SK-N-SH treated with all-trans-retinoic acid at 6 μM for 48 hours (cell line): ENCODE measurements at regions not wholly inside any gene's neighbourhood (a gene's known extent, or its start where the extent isn't known, plus 50 kb on each side); places are given as distances from the start of the nearest gene placed in this dataset.

Experiments
- ATAC-seq: fragments of 200-7000 bp; cut with Tn5 transposase; 3 replicates; pipeline ENCODE4 v1.9.1; 2020; ENCODE audit warnings: mild to moderate bottlenecking, moderate library complexity
- ARNTL ChIP-seq: fragments of 450-650 bp; formaldehyde crosslinking; IDR thresholded peaks from 2 replicates; pipeline ENCODE4 v1.5.0; 2020; ENCODE audit warnings: low read depth, mild to moderate bottlenecking, moderate library complexity, borderline replicate concordance
- BACH2 ChIP-seq: fragments of 250-450 bp; sonication (Bioruptor Pico); IDR thresholded peaks from 2 replicates; pipeline ENCODE4 v1.9.0; 2021; ENCODE audit warnings: mild to moderate bottlenecking, borderline replicate concordance
- CSDC2 ChIP-seq: fragments of 250-450 bp; sonication (Bioruptor Pico); IDR thresholded peaks from 2 replicates; pipeline ENCODE4 v1.5.0; 2020; ENCODE audit warnings: mild to moderate bottlenecking, moderate library complexity
- CSRNP3 ChIP-seq: fragments of 250-450 bp; sonication (Bioruptor Pico); IDR thresholded peaks from 2 replicates; pipeline ENCODE4 v1.5.1; 2021; ENCODE audit warnings: mild to moderate bottlenecking, moderate library complexity
- ESRRG ChIP-seq: fragments of 250-450 bp; sonication (Bioruptor Pico); IDR thresholded peaks from 2 replicates; pipeline ENCODE4 v1.6.1; 2021; ENCODE audit warnings: mild to moderate bottlenecking
- GLIS3 ChIP-seq: fragments of 250-450 bp; sonication (Bioruptor Pico); IDR thresholded peaks from 2 replicates; pipeline ENCODE4 v1.5.0; 2020; ENCODE audit warnings: mild to moderate bottlenecking, moderate library complexity
- ISL1 ChIP-seq: fragments of 250-450 bp; sonication (Bioruptor Pico); IDR thresholded peaks from 2 replicates; pipeline ENCODE4 v2.1.2; 2022; ENCODE audit warnings: mild to moderate bottlenecking, moderate library complexity
- OSR1 ChIP-seq: fragments of 250-450 bp; sonication (Bioruptor Pico); IDR thresholded peaks from 2 replicates; pipeline ENCODE4 v1.8.0; 2022; ENCODE audit warnings: moderate library complexity, mild to moderate bottlenecking, inconsistent platforms
- PATZ1 ChIP-seq: fragments of 250-450 bp; sonication (Bioruptor Pico); IDR thresholded peaks from 2 replicates; pipeline ENCODE4 v1.8.0; 2020; ENCODE audit warnings: mild to moderate bottlenecking, moderate library complexity, borderline replicate concordance
- POU6F1 ChIP-seq: fragments of 250-450 bp; sonication (Bioruptor Pico); IDR thresholded peaks from 2 replicates; pipeline ENCODE4 v1.8.0; 2021; ENCODE audit warnings: low read depth, mild to moderate bottlenecking, moderate library complexity, borderline replicate concordance
- PPARA ChIP-seq: fragments of 250-450 bp; sonication (Bioruptor Pico); IDR thresholded peaks from 2 replicates; pipeline ENCODE4 v1.5.0; 2020; ENCODE audit warnings: mild to moderate bottlenecking, borderline replicate concordance
- RARB ChIP-seq: fragments of 250-450 bp; sonication (Bioruptor Pico); IDR thresholded peaks from 2 replicates; pipeline ENCODE4 v1.8.0; 2021; ENCODE audit warnings: mild to moderate bottlenecking, moderate library complexity
- SNAI2 ChIP-seq: fragments of 250-450 bp; sonication (Bioruptor Pico); IDR thresholded peaks from 2 replicates; pipeline ENCODE4 v1.5.0; 2020; ENCODE audit warnings: mild to moderate bottlenecking, moderate library complexity
- TOX ChIP-seq: fragments of 250-450 bp; sonication (Bioruptor Pico); IDR thresholded peaks from 2 replicates; pipeline ENCODE4 v1.8.0; 2021; ENCODE audit warnings: mild to moderate bottlenecking, moderate library complexity, borderline replicate concordance
- ZC3H10 ChIP-seq: fragments of 250-450 bp; sonication (Bioruptor Pico); IDR thresholded peaks from 2 replicates; pipeline ENCODE4 v1.5.1; 2021; ENCODE audit warnings: mild to moderate bottlenecking, moderate library complexity
- ZFP3 ChIP-seq: fragments of 250-450 bp; sonication (Bioruptor Pico); IDR thresholded peaks from 2 replicates; pipeline ENCODE4 v1.5.0; 2020; ENCODE audit warnings: mild to moderate bottlenecking, moderate library complexity
- ZFP30 ChIP-seq: fragments of 450-650 bp; formaldehyde crosslinking; IDR thresholded peaks from 2 replicates; pipeline ENCODE4 v1.5.0; 2022; ENCODE audit warnings: mild to moderate bottlenecking, moderate library complexity
- ZNF565 ChIP-seq: fragments of 450-650 bp; formaldehyde crosslinking; conservative IDR thresholded peaks from 2 replicates; pipeline ENCODE4 v1.5.0; 2020; ENCODE audit warnings: low read depth, mild to moderate bottlenecking, moderate library complexity
- ZNF70 ChIP-seq: fragments of 450-650 bp; formaldehyde crosslinking; IDR thresholded peaks from 2 replicates; pipeline ENCODE4 v1.5.0; 2020; ENCODE audit warnings: mild to moderate bottlenecking, moderate library complexity
- ZNF8 ChIP-seq: fragments of 450-650 bp; formaldehyde crosslinking; IDR thresholded peaks from 2 replicates; pipeline ENCODE4 v1.5.0; 2020; ENCODE audit warnings: mild to moderate bottlenecking, moderate library complexity
- TF ChIP-seq, protein P1 (sequence below): fragments of 250-450 bp; sonication (Bioruptor Pico); IDR thresholded peaks from 2 replicates; pipeline ENCODE4 v1.5.1; 2020; ENCODE audit warnings: low read depth, mild to moderate bottlenecking, moderate library complexity
- TF ChIP-seq, protein P2 (sequence below): fragments of 250-450 bp; sonication (Bioruptor Pico); IDR thresholded peaks from 2 replicates; pipeline ENCODE4 v1.5.0; 2020; ENCODE audit warnings: mild to moderate bottlenecking, moderate library complexity

GRCh38 chr10:29069941-29070340, 218.9 kb upstream of the LYZL1 start:
- ATAC-seq, result no peak
- TF ChIP-seq POU6F1 (CRISPR knock-in tag) (no peak), PPARA (CRISPR knock-in tag) (no peak), OSR1 (CRISPR knock-in tag) (no peak), ZNF8 (no peak), ESRRG (CRISPR knock-in tag) (no peak), RARB (CRISPR knock-in tag) (no peak), TOX (CRISPR knock-in tag) (no peak), GLIS3 (CRISPR knock-in tag) (no peak), ISL1 (CRISPR knock-in tag) (no peak)
- TF ChIP-seq, protein P1, sequence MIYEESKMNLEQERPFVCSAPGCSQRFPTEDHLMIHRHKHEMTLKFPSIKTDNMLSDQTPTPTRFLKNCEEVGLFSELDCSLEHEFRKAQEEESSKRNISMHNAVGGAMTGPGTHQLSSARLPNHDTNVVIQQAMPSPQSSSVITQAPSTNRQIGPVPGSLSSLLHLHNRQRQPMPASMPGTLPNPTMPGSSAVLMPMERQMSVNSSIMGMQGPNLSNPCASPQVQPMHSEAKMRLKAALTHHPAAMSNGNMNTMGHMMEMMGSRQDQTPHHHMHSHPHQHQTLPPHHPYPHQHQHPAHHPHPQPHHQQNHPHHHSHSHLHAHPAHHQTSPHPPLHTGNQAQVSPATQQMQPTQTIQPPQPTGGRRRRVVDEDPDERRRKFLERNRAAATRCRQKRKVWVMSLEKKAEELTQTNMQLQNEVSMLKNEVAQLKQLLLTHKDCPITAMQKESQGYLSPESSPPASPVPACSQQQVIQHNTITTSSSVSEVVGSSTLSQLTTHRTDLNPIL (CRISPR knock-in tag), result no peak

- ATAC-seq, result no peak
- no peak for TF ChIP-seq PPARA (CRISPR knock-in tag)
- TF ChIP-seq ZFP30, result no peak
- TF ChIP-seq PATZ1 (CRISPR knock-in tag), result no peak
- TF ChIP-seq ZFP3 (CRISPR knock-in tag), result no peak
- TF ChIP-seq ISL1 (CRISPR knock-in tag), result peak; percentile 48; the same call in 1 of the 2 replicates
- no peak for TF ChIP-seq ARNTL (CRISPR knock-in tag)
Measured at GRCh38 chr10:29078919-29079318, 210.0 kb upstream of the LYZL1 start.

GRCh38 chr10:29081231-29081630, 207.6 kb upstream of the LYZL1 start:
- TF ChIP-seq, protein P2, sequence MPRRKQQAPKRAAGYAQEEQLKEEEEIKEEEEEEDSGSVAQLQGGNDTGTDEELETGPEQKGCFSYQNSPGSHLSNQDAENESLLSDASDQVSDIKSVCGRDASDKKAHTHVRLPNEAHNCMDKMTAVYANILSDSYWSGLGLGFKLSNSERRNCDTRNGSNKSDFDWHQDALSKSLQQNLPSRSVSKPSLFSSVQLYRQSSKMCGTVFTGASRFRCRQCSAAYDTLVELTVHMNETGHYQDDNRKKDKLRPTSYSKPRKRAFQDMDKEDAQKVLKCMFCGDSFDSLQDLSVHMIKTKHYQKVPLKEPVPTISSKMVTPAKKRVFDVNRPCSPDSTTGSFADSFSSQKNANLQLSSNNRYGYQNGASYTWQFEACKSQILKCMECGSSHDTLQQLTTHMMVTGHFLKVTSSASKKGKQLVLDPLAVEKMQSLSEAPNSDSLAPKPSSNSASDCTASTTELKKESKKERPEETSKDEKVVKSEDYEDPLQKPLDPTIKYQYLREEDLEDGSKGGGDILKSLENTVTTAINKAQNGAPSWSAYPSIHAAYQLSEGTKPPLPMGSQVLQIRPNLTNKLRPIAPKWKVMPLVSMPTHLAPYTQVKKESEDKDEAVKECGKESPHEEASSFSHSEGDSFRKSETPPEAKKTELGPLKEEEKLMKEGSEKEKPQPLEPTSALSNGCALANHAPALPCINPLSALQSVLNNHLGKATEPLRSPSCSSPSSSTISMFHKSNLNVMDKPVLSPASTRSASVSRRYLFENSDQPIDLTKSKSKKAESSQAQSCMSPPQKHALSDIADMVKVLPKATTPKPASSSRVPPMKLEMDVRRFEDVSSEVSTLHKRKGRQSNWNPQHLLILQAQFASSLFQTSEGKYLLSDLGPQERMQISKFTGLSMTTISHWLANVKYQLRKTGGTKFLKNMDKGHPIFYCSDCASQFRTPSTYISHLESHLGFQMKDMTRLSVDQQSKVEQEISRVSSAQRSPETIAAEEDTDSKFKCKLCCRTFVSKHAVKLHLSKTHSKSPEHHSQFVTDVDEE (CRISPR knock-in tag), result no peak
- TF ChIP-seq ARNTL (CRISPR knock-in tag) (no peak), ZC3H10 (CRISPR knock-in tag) (no peak), OSR1 (CRISPR knock-in tag) (no peak), ESRRG (CRISPR knock-in tag) (no peak), POU6F1 (CRISPR knock-in tag) (no peak)
- ATAC-seq, result no peak

GRCh38 chr10:29081951-29082685, 206.8 kb upstream of the LYZL1 start:
- ATAC-seq, result no peak
- TF ChIP-seq SNAI2 (CRISPR knock-in tag) (no peak), ISL1 (CRISPR knock-in tag) (no peak), CSRNP3 (CRISPR knock-in tag) (no peak), ESRRG (CRISPR knock-in tag) (no peak), ZNF565 (CRISPR knock-in tag) (no peak), ZFP30 (no peak), BACH2 (CRISPR knock-in tag) (no peak), PATZ1 (CRISPR knock-in tag) (no peak), ZNF70 (CRISPR knock-in tag) (no peak), ZFP3 (CRISPR knock-in tag) (no peak), CSDC2 (no peak)
